H1 (cell line): ENCODE measurements at regions not wholly inside any gene's neighbourhood (a gene's known extent, or its start where the extent isn't known, plus 50 kb on each side); places are given as distances from the start of the nearest gene placed in this dataset.

ENCODE experiments used
- CTCF ChIA-PET: fragments of 300-600 bp; sonication (Branson Sonifier 250); formaldehyde crosslinking; loops from one replicate; lab custom pipeline; 2021; ENCODE audit not compliant: partially characterized antibody; lab: Charles Lee
- POLR2A ChIA-PET: fragments of 300-600 bp; sonication (Branson Sonifier 250); formaldehyde crosslinking; loops from one replicate; lab custom pipeline; 2021; ENCODE audit warnings: inconsistent platforms; ENCODE audit not compliant: partially characterized antibody; lab: Charles Lee
- DNase-seq, 2 experiments: peaks; one replicate each; pipeline versions ENCODE4 v3.0.0 to v3.0.0-alpha.2; 2010 to 2022; ENCODE audit warnings: low spot score in 2 of 2, low read depth in 1 of 2, mixed read lengths in 1 of 2
- FAIRE-seq: peaks from 2 replicates; lab custom pipeline; 2011; peaks lifted over from hg19 to GRCh38; lab: Jason Lieb, UNC
- H2AFZ ChIP-seq: 2 replicates; pipeline ENCODE4 v1.8.1; 2012; ENCODE audit warnings: low read length, inconsistent platforms
- H2AK5ac ChIP-seq: 2 replicates; pipeline ENCODE4 v1.6.1; 2013; ENCODE audit warnings: low read depth, low read length
- H2BK120ac ChIP-seq: replicated peaks from 2 replicates; pipeline ENCODE3; 2013; ENCODE audit warnings: low read depth, low read length, inconsistent platforms
- H2BK12ac ChIP-seq: 2 replicates; pipeline ENCODE4 v1.6.1; 2013; ENCODE audit warnings: low read depth, low read length
- H2BK15ac ChIP-seq: 2 replicates; pipeline ENCODE4 v1.6.1; 2013; ENCODE audit warnings: low read length
- H2BK20ac ChIP-seq: 2 replicates; pipeline ENCODE4 v1.6.1; 2013; ENCODE audit warnings: low read length
- H2BK5ac ChIP-seq: 2 replicates; pipeline ENCODE4 v1.6.1; 2013; ENCODE audit warnings: low read depth, low read length
- H3K14ac ChIP-seq: 2 replicates; pipeline ENCODE4 v1.6.1; 2013; ENCODE audit warnings: inconsistent platforms; ENCODE audit not compliant: insufficient read length
- H3K18ac ChIP-seq: 2 replicates; pipeline ENCODE4 v1.6.1; 2013; ENCODE audit warnings: low read length; ENCODE audit errors: extremely low read depth
- H3K23ac ChIP-seq: 2 replicates; pipeline ENCODE4 v1.6.1; 2013; ENCODE audit warnings: inconsistent platforms; ENCODE audit not compliant: insufficient read length
- H3K23me2 ChIP-seq: 2 replicates; pipeline ENCODE4 v1.6.1; 2013; ENCODE audit warnings: low read depth, low read length
- H3K27ac ChIP-seq: 2 replicates; pipeline ENCODE4 v1.6.1; 2011; ENCODE audit warnings: low read depth, low read length, inconsistent platforms
- H3K27me3 ChIP-seq, 4 experiments: replicated peaks in 1 of 4; 1 replicate in 1 of 4; 2 replicates in 3 of 4; pipeline versions ENCODE4 v1.6.1 to v1.8.1; 2011 to 2013; ENCODE audit warnings: low read length in 3 of 4, mild to moderate bottlenecking in 3 of 4, inconsistent platforms in 2 of 4, mixed read lengths in 2 of 4, moderate library complexity in 1 of 4; ENCODE audit not compliant: control insufficient read depth in 3 of 4, insufficient read depth in 3 of 4; ENCODE audit errors: extremely low read depth in 1 of 4
- H3K36me3 ChIP-seq, 4 experiments: 2 replicates each; pipeline versions ENCODE4 v1.6.1 to v1.8.1; 2011 to 2013; ENCODE audit warnings: mild to moderate bottlenecking in 4 of 4, low read length in 3 of 4, moderate library complexity in 2 of 4, control low read depth in 1 of 4, inconsistent platforms in 1 of 4; ENCODE audit not compliant: insufficient read depth in 4 of 4, control insufficient read depth in 2 of 4
- H3K4ac ChIP-seq: replicated peaks from 2 replicates; pipeline ENCODE3; 2013; ENCODE audit warnings: low read length, low read depth, mixed read lengths, inconsistent platforms; ENCODE audit not compliant: insufficient read length
- H3K4me1 ChIP-seq, 4 experiments: replicated peaks in 1 of 4; 1 replicate in 1 of 4; 2 replicates in 3 of 4; pipeline versions ENCODE4 v1.6.1 to v1.8.1; 2011 to 2013; ENCODE audit warnings: low read length in 3 of 4, inconsistent platforms in 2 of 4, mixed read lengths in 1 of 4; ENCODE audit not compliant: insufficient read depth in 4 of 4, control insufficient read depth in 3 of 4
- H3K4me2 ChIP-seq, 2 experiments: 2 replicates each; pipeline versions ENCODE4 v1.6.1 to v1.8.1; 2011 to 2013; ENCODE audit warnings: low read depth in 2 of 2, low read length in 2 of 2, control low read depth in 1 of 2, inconsistent platforms in 1 of 2, mild to moderate bottlenecking in 1 of 2; ENCODE audit not compliant: insufficient read depth in 1 of 2
- H3K4me3 ChIP-seq, 4 experiments: fragments of 200-600, 300-600 bp in 1 of 4; sonication (generic), shearing (Covaris generic), sonication (Bioruptor Twin) in 1 of 4; 2 replicates each; pipeline versions ENCODE4 v1.5.1 to v1.8.1; 2011 to 2016; ENCODE audit warnings: low read length in 4 of 4, low read depth in 3 of 4, control low read depth in 2 of 4, inconsistent platforms in 2 of 4, mild to moderate bottlenecking in 2 of 4, mixed read lengths in 1 of 4, moderate library complexity in 1 of 4; ENCODE audit not compliant: insufficient read depth in 2 of 4; ENCODE audit errors: extremely low read depth in 1 of 4
- H3K56ac ChIP-seq: replicated peaks from 2 replicates; pipeline ENCODE3; 2013; ENCODE audit warnings: low read depth, mild to moderate bottlenecking, mixed read lengths, low read length, inconsistent platforms; ENCODE audit not compliant: insufficient read length
- H3K79me1 ChIP-seq: 2 replicates; pipeline ENCODE4 v1.6.1; 2013; ENCODE audit warnings: low read depth, low read length, control low read depth
- H3K79me2 ChIP-seq, 2 experiments: 2 replicates each; pipeline versions ENCODE4 v1.6.1 to v1.8.1; 2012 to 2013; ENCODE audit warnings: low read length in 2 of 2, mild to moderate bottlenecking in 2 of 2, inconsistent platforms in 1 of 2; ENCODE audit not compliant: insufficient read depth in 2 of 2, control insufficient read depth in 1 of 2
- H3K9ac ChIP-seq, 4 experiments: replicated peaks in 1 of 4; 1 replicate in 1 of 4; 2 replicates in 3 of 4; pipeline versions ENCODE4 v1.6.1 to v1.8.1; 2011 to 2013; ENCODE audit warnings: low read depth in 3 of 4, low read length in 3 of 4, control low read depth in 2 of 4, mild to moderate bottlenecking in 2 of 4, moderate library complexity in 2 of 4, inconsistent platforms in 1 of 4; ENCODE audit errors: extremely low read depth in 1 of 4
- H3K9me3 ChIP-seq, 2 experiments: 2 replicates each; pipeline versions ENCODE4 v1.6.1 to v1.8.1; 2012 to 2013; ENCODE audit warnings: mild to moderate bottlenecking in 2 of 2, moderate library complexity in 2 of 2, control low read depth in 1 of 2, inconsistent platforms in 1 of 2, low read depth in 1 of 2, low read length in 1 of 2, mixed read lengths in 1 of 2; ENCODE audit not compliant: insufficient read depth in 2 of 2
- H4K20me1 ChIP-seq, 2 experiments: replicated peaks in 1 of 2; 2 replicates each; pipeline versions ENCODE3 to v1.8.1; 2011 to 2013; ENCODE audit warnings: inconsistent platforms in 2 of 2, low read length in 2 of 2, mild to moderate bottlenecking in 1 of 2; ENCODE audit not compliant: insufficient read depth in 2 of 2, control insufficient read depth in 1 of 2
- H4K5ac ChIP-seq: 2 replicates; pipeline ENCODE4 v1.6.1; 2013; ENCODE audit warnings: low read length, low read depth, mixed read lengths, inconsistent platforms; ENCODE audit not compliant: insufficient read length
- H4K8ac ChIP-seq: 2 replicates; pipeline ENCODE4 v1.8.0; 2013; ENCODE audit warnings: mild to moderate bottlenecking, moderate library complexity, low read length, inconsistent platforms; ENCODE audit not compliant: insufficient read depth; ENCODE audit errors: extremely low read depth
- H4K91ac ChIP-seq: replicated peaks from 2 replicates; pipeline ENCODE3; 2013; ENCODE audit warnings: low read length, mixed read lengths, inconsistent platforms; ENCODE audit not compliant: insufficient read length
- CBX5 ChIP-seq: fragments of 300-800, 300-1000 bp; sonication (generic); IDR thresholded peaks from 2 replicates; pipeline ENCODE4 v1.7.1; 2016; ENCODE audit warnings: antibody characterized with exemption, low read length, low read depth
- CBX8 ChIP-seq: fragments of 300-800, 300-1000 bp; sonication (generic); IDR thresholded peaks from 2 replicates; pipeline ENCODE4 v1.7.1; 2016; ENCODE audit warnings: low read depth, low read length, borderline replicate concordance
- CHD2 ChIP-seq: IDR thresholded peaks from 2 replicates; pipeline ENCODE4 v1.6.1; 2012; ENCODE audit warnings: low read length, improper control_type of control experiment
- EGR1 ChIP-seq: IDR thresholded peaks from 2 replicates; pipeline ENCODE4 v1.6.1; 2011; ENCODE audit warnings: low read depth, low read length, borderline replicate concordance
- EP300 ChIP-seq, 2 experiments: IDR thresholded peaks; 1 replicate in 1 of 2; 2 replicates in 1 of 2; pipeline ENCODE4 v1.6.1; 2011 to 2012; ENCODE audit warnings: low read depth in 2 of 2, low read length in 2 of 2, mild to moderate bottlenecking in 2 of 2, borderline replicate concordance in 1 of 2, inconsistent platforms in 1 of 2, moderate library complexity in 1 of 2
- FOSL1 ChIP-seq: IDR thresholded peaks from 2 replicates; pipeline ENCODE4 v1.6.1; 2011; ENCODE audit warnings: mild to moderate bottlenecking, low read depth, low read length, moderate library complexity; ENCODE audit not compliant: insufficient read depth
- KDM4A ChIP-seq: IDR thresholded peaks from one replicate; pipeline ENCODE4 v1.7.1; 2012; ENCODE audit warnings: low read depth, mild to moderate bottlenecking, moderate library complexity, low read length, inconsistent platforms; ENCODE audit not compliant: severe bottlenecking
- MAFK ChIP-seq: IDR thresholded peaks from 2 replicates; pipeline ENCODE4 v1.6.1; 2012; ENCODE audit warnings: low read depth, mild to moderate bottlenecking, improper control_type of control experiment, low read length
- POLR2A ChIP-seq, 2 experiments: IDR thresholded peaks; 1 replicate in 1 of 2; 2 replicates in 1 of 2; pipeline ENCODE4 v1.6.1; 2011; ENCODE audit warnings: low read depth in 2 of 2, low read length in 2 of 2, mild to moderate bottlenecking in 2 of 2; ENCODE audit errors: control extremely low read depth in 1 of 2
- POLR2AphosphoS5 ChIP-seq: IDR thresholded peaks from 2 replicates; pipeline ENCODE4 v1.6.1; 2011; ENCODE audit warnings: low read depth, low read length
- SAP30 ChIP-seq: fragments of 300-600 bp; sonication (generic); IDR thresholded peaks from 2 replicates; pipeline ENCODE4 v1.7.1; 2012; ENCODE audit warnings: low read length, moderate library complexity, mild to moderate bottlenecking, inconsistent platforms; ENCODE audit not compliant: insufficient read depth, insufficient replicate concordance
- SIX5 ChIP-seq: IDR thresholded peaks from 2 replicates; pipeline ENCODE4 v1.6.1; 2011; ENCODE audit warnings: mild to moderate bottlenecking, low read depth, low read length
- TAF1 ChIP-seq: IDR thresholded peaks from 2 replicates; pipeline ENCODE4 v1.6.1; 2011; ENCODE audit warnings: mild to moderate bottlenecking, low read depth, low read length
- YY1 ChIP-seq: IDR thresholded peaks from 2 replicates; pipeline ENCODE4 v1.6.1; 2011; ENCODE audit warnings: low read depth, mild to moderate bottlenecking, low read length
- WGBS, 2 experiments: shearing (Covaris generic) in 1 of 2; methylation state at CpG; one replicate each; pipeline versions ENCODE4 v1.1.6 to v1.1.7; 2013 to 2015; ENCODE audit warnings: low lambda C conversion rate in 2 of 2, mixed read lengths in 2 of 2, inconsistent platforms in 1 of 2, low coverage in 1 of 2, missing lambda C conversion rate in 1 of 2; ENCODE audit not compliant: insufficient replicate concordance in 2 of 2, insufficient coverage in 1 of 2, insufficient read length in 1 of 2; ENCODE audit errors: extremely low coverage in 1 of 2, missing lambda C conversion rate in 1 of 2; 5-methylcytosine and 5-hydroxymethylcytosine counted together
- TF ChIP-seq, protein P1 (sequence below): IDR thresholded peaks from 2 replicates; pipeline ENCODE4 v1.6.1; 2011; ENCODE audit warnings: low read depth, mild to moderate bottlenecking, low read length; ENCODE audit not compliant: insufficient read depth
- TF ChIP-seq, protein P2 (sequence below): IDR thresholded peaks from 2 replicates; pipeline ENCODE4 v1.6.1; 2012; ENCODE audit warnings: inconsistent platforms

DNA sequence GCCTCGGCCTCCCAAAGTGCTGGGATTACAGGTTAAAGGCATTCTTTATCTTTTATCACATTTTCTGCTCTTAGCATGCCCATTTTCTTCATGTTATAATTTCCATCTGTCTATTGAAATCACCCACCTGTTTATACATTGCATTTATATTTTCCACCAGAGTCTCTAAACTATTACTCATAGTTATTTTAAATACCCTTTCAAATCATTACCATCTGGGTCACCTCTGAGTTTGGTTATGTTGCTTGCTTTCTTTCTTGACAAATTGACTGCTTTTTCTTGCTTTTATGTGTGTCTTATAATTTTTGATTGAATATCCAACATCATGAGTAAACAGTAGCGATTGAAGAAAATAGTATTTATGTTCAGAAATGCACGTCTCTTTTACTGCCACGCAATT lies 71.4 kb downstream of the TMEM270 start:
- Histone ChIP-seq H3K14ac (no peak overlapping the region), H3K79me1 (no peaks in the 10 kb centered on the region), H2BK120ac (no peak overlapping the region), H3K9me3 (no peaks in the 10 kb centered on the region), H4K91ac (no peak overlapping the region), H2BK20ac (no peak overlapping the region), H4K20me1 (no peaks in the 10 kb centered on the region), H3K18ac (no peak overlapping the region), H3K79me2 (no peaks in the 10 kb centered on the region), H3K4me1 (no peaks in the 10 kb centered on the region), H3K27ac (no peak overlapping the region), H3K4me3 (no peak overlapping the region), H4K8ac (no peak overlapping the region), H3K4ac (no peak overlapping the region), H3K23me2 (no peaks in the 10 kb centered on the region), H3K27me3 (no peaks in the 10 kb centered on the region), H3K56ac (no peak overlapping the region), H3K23ac (no peak overlapping the region), H3K4me2 (no peak overlapping the region), H2BK12ac (no peak overlapping the region), H3K36me3 (no peaks in the 10 kb centered on the region), H4K5ac (no peak overlapping the region), H2AK5ac (no peak overlapping the region), H2AFZ (no peak overlapping the region), H2BK15ac (no peak overlapping the region), H3K9ac (no peak overlapping the region), H2BK5ac (no peak overlapping the region)
- POLR2A ChIA-PET = no interaction called here
- FAIRE-seq = no peak
- DNase-seq = no peak
- WGBS, 2 experiments = 94% methylated on average over 4 of the region's 4 CpGs; no CpG with 5 or more reads in 1 of the 2 experiments
- CTCF ChIA-PET = no interaction called here
- TF ChIP-seq, protein P1, sequence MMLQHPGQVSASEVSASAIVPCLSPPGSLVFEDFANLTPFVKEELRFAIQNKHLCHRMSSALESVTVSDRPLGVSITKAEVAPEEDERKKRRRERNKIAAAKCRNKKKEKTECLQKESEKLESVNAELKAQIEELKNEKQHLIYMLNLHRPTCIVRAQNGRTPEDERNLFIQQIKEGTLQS = no peak
- TF ChIP-seq CHD2 (no peak), FOSL1 (no peak), EP300 (IDR thresholded peaks at IDR 0.05; ENCODE audit: borderline replicate concordance in 1 of 2, low read depth in 2 of 2, low read length in 2 of 2) (no peak), SIX5 (no peak), YY1 (no peak), CBX8 (no peak), SAP30 (no peak), POLR2A (IDR thresholded peaks at IDR 0.05; ENCODE audit: control extremely low read depth in 1 of 2, low read depth in 2 of 2, low read length in 2 of 2) (no peak), EGR1 (no peak), TAF1 (no peak), MAFK (no peak), CBX5 (no peak), POLR2AphosphoS5 (no peak), KDM4A (no peak)
- TF ChIP-seq, protein P2, sequence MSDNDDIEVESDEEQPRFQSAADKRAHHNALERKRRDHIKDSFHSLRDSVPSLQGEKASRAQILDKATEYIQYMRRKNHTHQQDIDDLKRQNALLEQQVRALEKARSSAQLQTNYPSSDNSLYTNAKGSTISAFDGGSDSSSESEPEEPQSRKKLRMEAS = no peak
